IMR-90 (cell line): ENCODE measurements at regions not wholly inside any gene's neighbourhood (a gene's known extent, or its start where the extent isn't known, plus 50 kb on each side); places are given as distances from the start of the nearest gene placed in this dataset.

Source experiments
- ATAC-seq: fragments of 200-7000 bp; cut with Tn5 transposase; 2 replicates; pipeline ENCODE4 v1.9.1; 2020; ENCODE audit warnings: low read depth, mild to moderate bottlenecking, moderate library complexity
- BruUV-seq: library from RNA; stranded (reverse); fragments of 400-500 nt; replicated peaks from 2 replicates; lab custom pipeline; 2021; lab: Mats Ljungman, UMichigan
- CTCF ChIA-PET: fragments of 300-600 bp; formaldehyde crosslinking; extraction: SDS; loops from one replicate; lab custom pipeline; 2021; ENCODE audit warnings: antibody characterized with exemption; lab: Yijun Ruan, JAX
- POLR2A ChIA-PET: fragments of 300-600 bp; sonication (Branson Sonifier 250); formaldehyde crosslinking; loops from one replicate; lab custom pipeline; 2022; ENCODE audit warnings: antibody characterized with exemption; ENCODE audit not compliant: unreplicated experiment; lab: Charles Lee
- DNase-seq: peaks from one replicate; pipeline ENCODE4 v3.0.0; 2013
- H2AFZ ChIP-seq: replicated peaks from 2 replicates; pipeline ENCODE3; 2013; ENCODE audit warnings: low read length, mild to moderate bottlenecking; ENCODE audit not compliant: poor library complexity
- H2AK5ac ChIP-seq: 2 replicates; pipeline ENCODE4 v1.6.1; 2013; ENCODE audit warnings: low read depth, low read length, inconsistent platforms
- H2AK9ac ChIP-seq: replicated peaks from 2 replicates; pipeline ENCODE3; 2013; ENCODE audit warnings: mild to moderate bottlenecking, low read depth, low read length, moderate library complexity; ENCODE audit not compliant: poor library complexity
- H2BK120ac ChIP-seq: 2 replicates; pipeline ENCODE4 v1.6.1; 2013; ENCODE audit warnings: low read depth, low read length, inconsistent platforms
- H2BK15ac ChIP-seq: 3 replicates; pipeline ENCODE4 v1.6.1; 2013; ENCODE audit warnings: low read depth, low read length, inconsistent platforms
- H2BK20ac ChIP-seq: 2 replicates; pipeline ENCODE4 v1.6.1; 2013; ENCODE audit warnings: low read depth, mild to moderate bottlenecking, inconsistent platforms, low read length, moderate library complexity
- H2BK5ac ChIP-seq: 2 replicates; pipeline ENCODE4 v1.6.1; 2013; ENCODE audit warnings: mild to moderate bottlenecking, low read depth, low read length, inconsistent platforms; ENCODE audit not compliant: poor library complexity, severe bottlenecking
- H3K14ac ChIP-seq: replicated peaks from 2 replicates; pipeline ENCODE4 v1.6.1; 2013; ENCODE audit warnings: low read depth, low read length, inconsistent platforms
- H3K18ac ChIP-seq: 2 replicates; pipeline ENCODE4 v1.6.1; 2013; ENCODE audit warnings: low read depth, low read length, control low read depth
- H3K23ac ChIP-seq: 2 replicates; pipeline ENCODE4 v1.6.1; 2013; ENCODE audit warnings: low read depth, low read length, inconsistent platforms
- H3K27ac ChIP-seq: 2 replicates; pipeline ENCODE4 v1.5.1; 2013; ENCODE audit warnings: mild to moderate bottlenecking, control low read depth, low read length; ENCODE audit not compliant: insufficient read depth
- H3K27me3 ChIP-seq: 2 replicates; pipeline ENCODE4 v1.6.1; 2013; ENCODE audit warnings: low read length; ENCODE audit not compliant: control insufficient read depth, insufficient read depth
- H3K36me3 ChIP-seq: 2 replicates; pipeline ENCODE4 v1.6.1; 2013; ENCODE audit warnings: low read length, mixed read lengths; ENCODE audit not compliant: control insufficient read depth, insufficient read depth
- H3K4ac ChIP-seq: 2 replicates; pipeline ENCODE4 v1.6.1; 2013; ENCODE audit warnings: low read depth, low read length, inconsistent platforms
- H3K4me1 ChIP-seq: 2 replicates; pipeline ENCODE4 v1.6.1; 2013; ENCODE audit warnings: low read length, mixed read lengths; ENCODE audit not compliant: control insufficient read depth, insufficient read depth
- H3K4me2 ChIP-seq: 2 replicates; pipeline ENCODE4 v1.6.1; 2013; ENCODE audit warnings: low read depth, mild to moderate bottlenecking, control low read depth, low read length, moderate library complexity
- H3K4me3 ChIP-seq: 2 replicates; pipeline ENCODE4 v1.5.1; 2013; ENCODE audit warnings: low read depth, mild to moderate bottlenecking, control low read depth, low read length, moderate library complexity; ENCODE audit not compliant: insufficient read depth
- H3K56ac ChIP-seq: 2 replicates; pipeline ENCODE4 v1.6.1; 2013; ENCODE audit warnings: low read length, inconsistent platforms; ENCODE audit not compliant: insufficient read depth; ENCODE audit errors: extremely low read depth
- H3K79me1 ChIP-seq, 2 experiments: 2 replicates each; pipeline ENCODE4 v1.6.1; 2013; ENCODE audit warnings: low read length in 2 of 2, inconsistent platforms in 1 of 2, low read depth in 1 of 2
- H3K9ac ChIP-seq: 2 replicates; pipeline ENCODE4 v1.6.1; 2013; ENCODE audit warnings: low read depth, low read length, control low read depth
- H3K9me1 ChIP-seq: 2 replicates; pipeline ENCODE4 v1.6.1; 2013; ENCODE audit warnings: low read length, inconsistent platforms; ENCODE audit not compliant: insufficient read depth
- H3K9me3 ChIP-seq: 2 replicates; pipeline ENCODE4 v1.6.1; 2013; ENCODE audit warnings: low read length; ENCODE audit not compliant: control insufficient read depth, insufficient read depth
- H4K20me1 ChIP-seq: 2 replicates; pipeline ENCODE4 v1.6.1; 2013; ENCODE audit warnings: low read length, inconsistent platforms; ENCODE audit not compliant: insufficient read depth
- H4K5ac ChIP-seq: 2 replicates; pipeline ENCODE4 v1.6.1; 2013; ENCODE audit warnings: mild to moderate bottlenecking, low read depth, low read length, control low read depth
- H4K8ac ChIP-seq, 2 experiments: 2 replicates each; pipeline ENCODE4 v1.6.1; 2013; ENCODE audit warnings: low read depth in 2 of 2, low read length in 2 of 2, control low read depth in 1 of 2, inconsistent platforms in 1 of 2
- H4K91ac ChIP-seq: 2 replicates; pipeline ENCODE4 v1.6.1; 2013; ENCODE audit warnings: low read depth, low read length, inconsistent platforms; ENCODE audit not compliant: insufficient read depth
- CEBPB ChIP-seq: IDR thresholded peaks from 2 replicates; pipeline ENCODE4 v1.6.1; 2012; ENCODE audit warnings: low read depth, low read length, improper control_type of control experiment
- CHD1 ChIP-seq: IDR thresholded peaks from 2 replicates; pipeline ENCODE4 v1.6.1; 2012; ENCODE audit warnings: low read depth, low read length, improper control_type of control experiment
- CTCF ChIP-seq: conservative IDR thresholded peaks from 2 replicates; pipeline ENCODE4 v1.5.1; 2012; ENCODE audit warnings: mild to moderate bottlenecking, low read depth, low read length, improper control_type of control experiment
- ELK1 ChIP-seq: fragments of 150-350 bp; IDR thresholded peaks from 2 replicates; pipeline ENCODE4 v1.6.1; 2016; ENCODE audit warnings: low read depth, mild to moderate bottlenecking, low read length, moderate library complexity, borderline replicate concordance
- FOS ChIP-seq: fragments of 150-350 bp; IDR thresholded peaks from 2 replicates; pipeline ENCODE4 v1.6.1; 2016; ENCODE audit warnings: low read depth, low read length
- MAFK ChIP-seq: IDR thresholded peaks from 2 replicates; pipeline ENCODE4 v1.6.1; 2012; ENCODE audit warnings: low read depth, low read length, improper control_type of control experiment
- MAZ ChIP-seq: IDR thresholded peaks from 2 replicates; pipeline ENCODE4 v1.6.1; 2012; ENCODE audit warnings: low read depth, mild to moderate bottlenecking, low read length, improper control_type of control experiment, moderate library complexity, borderline replicate concordance
- MXI1 ChIP-seq: IDR thresholded peaks from 2 replicates; pipeline ENCODE4 v1.6.1; 2012; ENCODE audit warnings: low read depth, mild to moderate bottlenecking, low read length, moderate library complexity, borderline replicate concordance
- NFE2L2 ChIP-seq: fragments of 150-350 bp; IDR thresholded peaks from 2 replicates; pipeline ENCODE4 v1.6.1; 2016; ENCODE audit warnings: low read depth, mild to moderate bottlenecking, low read length
- POLR2A ChIP-seq: IDR thresholded peaks from 2 replicates; pipeline ENCODE4 v1.6.1; 2012; ENCODE audit warnings: mild to moderate bottlenecking, low read depth, low read length
- RAD21 ChIP-seq: IDR thresholded peaks from 2 replicates; pipeline ENCODE4 v1.6.1; 2012; ENCODE audit warnings: low read length, improper control_type of control experiment
- RCOR1 ChIP-seq: IDR thresholded peaks from 2 replicates; pipeline ENCODE4 v1.6.1; 2012; ENCODE audit warnings: mild to moderate bottlenecking, low read length, improper control_type of control experiment; ENCODE audit not compliant: insufficient replicate concordance
- RFX5 ChIP-seq: IDR thresholded peaks from 2 replicates; pipeline ENCODE4 v1.8.0; 2012; ENCODE audit warnings: low read depth, mild to moderate bottlenecking, low read length, moderate library complexity
- SMC3 ChIP-seq: fragments of 150-350 bp; IDR thresholded peaks from 2 replicates; pipeline ENCODE4 v1.6.1; 2016; ENCODE audit warnings: low read depth, mild to moderate bottlenecking, antibody characterized with exemption, low read length, moderate library complexity
- USF2 ChIP-seq: fragments of 150-350 bp; IDR thresholded peaks from 2 replicates; pipeline ENCODE4 v1.6.1; 2017; ENCODE audit warnings: mild to moderate bottlenecking, antibody characterized with exemption, low read length, low read depth
- WGBS, 2 experiments: methylation state at CpG; one replicate each; pipeline versions ENCODE4 v1.1.5 to v1.1.7; 2013; ENCODE audit warnings: missing lambda C conversion rate in 2 of 2; ENCODE audit not compliant: insufficient read length in 1 of 2; ENCODE audit errors: extremely low coverage in 2 of 2; 5-methylcytosine and 5-hydroxymethylcytosine counted together
- dilution Hi-C: fragments of 300-500 bp; cut with HindIII; formaldehyde crosslinking; loops from one replicate; pipeline ENCODE4 v1.14.3; 2018; ENCODE audit warnings: low sequenced_read_pairs; ENCODE audit not compliant: unreplicated experiment
- in situ Hi-C: fragments of 300-500 bp; cut with MboI; formaldehyde crosslinking; loops from 3 replicates; pipeline ENCODE4 v1.14.3; 2019; ENCODE audit warnings: low sequenced_read_pairs, inconsistent platforms, mixed read lengths
- intact Hi-C: fragments of 100-400 bp; cut with micrococcal nuclease; formaldehyde crosslinking; loops from 2 replicates; pipeline ENCODE4 v1.10.0; 2022

- Histone ChIP-seq H2BK5ac (no peak overlapping the region), H4K20me1 (no peaks in the 10 kb centered on the region), H4K8ac (no peak overlapping the region), H3K4ac (no peak overlapping the region), H3K4me1 (no peaks in the 10 kb centered on the region), H3K23ac (no peak overlapping the region), H2AK5ac (no peak overlapping the region), H3K4me3 (no peak overlapping the region), H3K27ac (no peak overlapping the region), H3K9me3 (peaks cover 20% of the 10 kb centered on the region), H4K5ac (no peak overlapping the region), H3K4me2 (no peak overlapping the region), H2AK9ac (no peak overlapping the region), H2BK15ac (no peak overlapping the region), H3K56ac (no peak overlapping the region), H2BK20ac (no peak overlapping the region), H3K18ac (no peak overlapping the region), H3K14ac (no peak overlapping the region), H3K79me1 (no peaks in the 10 kb centered on the region), H3K36me3 (no peaks in the 10 kb centered on the region), H3K27me3 (no peaks in the 10 kb centered on the region), H2BK120ac (no peak overlapping the region), H4K91ac (no peak overlapping the region), H2AFZ (no peak overlapping the region), H3K9me1 (no peaks in the 10 kb centered on the region), H3K9ac (no peak overlapping the region)
- POLR2A ChIA-PET, result no interaction called here
- dilution Hi-C loops (no loop called here), in situ Hi-C loops (no loop called here), intact Hi-C loops (no loop called here)
- BruUV-seq, result no TSS peak
- 15% methylated on average over 13 of the region's 22 CpGs; no CpG with 5 or more reads in 1 of the 2 experiments for WGBS, 2 experiments
- CTCF ChIA-PET, result no interaction called here
- ATAC-seq (no peak), DNase-seq (no peak)
- TF ChIP-seq USF2 (no peak), MXI1 (no peak), MAFK (no peak), RAD21 (no peak), MAZ (no peak), ELK1 (no peak), CTCF (no peak), CEBPB (no peak), FOS (no peak), POLR2A (no peak), NFE2L2 (no peak), SMC3 (no peak), CHD1 (no peak), RCOR1 (no peak), RFX5 (no peak)
Observed at GRCh38 chrX:6778544-6779503, 243.9 kb upstream of the VCX3A start.
